Neural cell (in vitro differentiated cells): ENCODE measurements at regions not wholly inside any gene's neighbourhood (a gene's known extent, or its start where the extent isn't known, plus 50 kb on each side); places are given as distances from the start of the nearest gene placed in this dataset.

Experiments
- H2AFZ ChIP-seq: fragments of 200-600, 300-800 bp; sonication (generic), shearing (Covaris generic); 2 replicates; pipeline ENCODE4 v1.6.0; 2014; ENCODE audit warnings: low read depth, mild to moderate bottlenecking, antibody characterized with exemption, low read length, moderate library complexity
- H3F3A ChIP-seq: fragments of 200-600 bp; shearing (Covaris generic); 2 replicates; pipeline ENCODE4 v1.6.1; 2016; ENCODE audit warnings: mild to moderate bottlenecking, moderate library complexity, mixed read lengths, antibody characterized with exemption, low read length; ENCODE audit not compliant: insufficient read depth, poor library complexity, severe bottlenecking
- H3K27ac ChIP-seq: fragments of 200-600, 300-800 bp; sonication (generic), shearing (Covaris generic); 2 replicates; pipeline ENCODE4 v1.5.1; 2014; ENCODE audit warnings: mild to moderate bottlenecking, low read length, moderate library complexity
- H3K27me3 ChIP-seq: fragments of 300-800, 200-600 bp; sonication (generic), shearing (Covaris generic); 2 replicates; pipeline ENCODE4 v1.6.0; 2014; ENCODE audit warnings: mild to moderate bottlenecking, low read depth, low read length, moderate library complexity; ENCODE audit not compliant: insufficient read depth
- H3K36me3 ChIP-seq: fragments of 300-800, 200-600 bp; sonication (generic), shearing (Covaris generic); 2 replicates; pipeline ENCODE4 v1.5.1; 2014; ENCODE audit warnings: mild to moderate bottlenecking, antibody characterized with exemption, low read length, moderate library complexity; ENCODE audit not compliant: insufficient read depth
- H3K4me2 ChIP-seq: fragments of 300-800, 200-600 bp; sonication (generic), shearing (Covaris generic); 2 replicates; pipeline ENCODE4 v1.6.0; 2014; ENCODE audit warnings: mild to moderate bottlenecking, low read length
- H3K4me3 ChIP-seq: fragments of 300-800, 200-600 bp; sonication (generic), shearing (Covaris generic); 2 replicates; pipeline ENCODE4 v1.5.1; 2014; ENCODE audit warnings: mild to moderate bottlenecking, low read length, moderate library complexity
- H3K79me2 ChIP-seq: fragments of 200-600 bp; shearing (Covaris generic); replicated peaks from 2 replicates; pipeline ENCODE4 v1.6.0; 2014; ENCODE audit warnings: mild to moderate bottlenecking, low read length, moderate library complexity; ENCODE audit not compliant: insufficient read depth
- H3K9ac ChIP-seq: fragments of 300-800, 200-600 bp; sonication (generic), shearing (Covaris generic); 2 replicates; pipeline ENCODE4 v1.6.1; 2016; ENCODE audit warnings: mild to moderate bottlenecking, low read length, mixed read lengths
- H3K9me2 ChIP-seq: fragments of 200-600 bp; shearing (Covaris generic); 2 replicates; pipeline ENCODE4 v1.6.1; 2016; ENCODE audit warnings: mild to moderate bottlenecking, low read length, mixed read lengths; ENCODE audit not compliant: insufficient read depth
- H3K9me3 ChIP-seq: fragments of 200-600, 300-800 bp; sonication (generic), shearing (Covaris generic); 2 replicates; pipeline ENCODE4 v1.6.1; 2016; ENCODE audit warnings: mild to moderate bottlenecking, mixed run types, low read length, moderate library complexity, mixed read lengths
- H4K20me1 ChIP-seq: fragments of 200-600 bp; shearing (Covaris generic); 2 replicates; pipeline ENCODE4 v1.6.1; 2016; ENCODE audit warnings: mild to moderate bottlenecking, mixed run types; ENCODE audit not compliant: insufficient read depth
- EP300 ChIP-seq: fragments of 450-650 bp; conservative IDR thresholded peaks from 2 replicates; pipeline ENCODE4 v1.6.1; 2014; ENCODE audit warnings: antibody characterized with exemption, mild to moderate bottlenecking, moderate library complexity; ENCODE audit not compliant: poor library complexity, severe bottlenecking
- EZH2 ChIP-seq: fragments of 200-600, 300-800 bp; shearing (Covaris generic), sonication (generic); IDR thresholded peaks from 2 replicates; pipeline ENCODE4 v1.6.1; 2014; ENCODE audit warnings: antibody characterized with exemption, low read length, borderline replicate concordance, mild to moderate bottlenecking; ENCODE audit not compliant: insufficient read depth, poor library complexity, severe bottlenecking
- MXI1 ChIP-seq: fragments of 450-650 bp; conservative IDR thresholded peaks from 2 replicates; pipeline ENCODE4 v1.6.1; 2014; ENCODE audit warnings: antibody characterized with exemption, mild to moderate bottlenecking; ENCODE audit not compliant: poor library complexity, severe bottlenecking
- POLR2AphosphoS5 ChIP-seq: IDR thresholded peaks from 2 replicates; pipeline ENCODE4 v1.6.1; 2012
- RAD21 ChIP-seq: fragments of 450-650 bp; conservative IDR thresholded peaks from 2 replicates; pipeline ENCODE4 v1.6.1; 2014; ENCODE audit warnings: antibody characterized with exemption, mild to moderate bottlenecking, moderate library complexity
- SMC3 ChIP-seq: fragments of 450-650 bp; conservative IDR thresholded peaks from 2 replicates; pipeline ENCODE4 v1.6.1; 2014; ENCODE audit warnings: antibody characterized with exemption, mild to moderate bottlenecking, moderate library complexity; ENCODE audit not compliant: poor library complexity
- TAF1 ChIP-seq: IDR thresholded peaks from 2 replicates; pipeline ENCODE4 v1.6.1; 2012; ENCODE audit warnings: low read depth
- TF ChIP-seq, protein P1 (sequence below): IDR thresholded peaks from 2 replicates; pipeline ENCODE4 v1.6.1; 2012; ENCODE audit warnings: borderline replicate concordance
- TF ChIP-seq, protein P2 (sequence below): fragments of 450-650 bp; IDR thresholded peaks from 2 replicates; pipeline ENCODE4 v1.5.1; 2014; ENCODE audit warnings: antibody characterized with exemption, mild to moderate bottlenecking, moderate library complexity; ENCODE audit not compliant: poor library complexity, severe bottlenecking

DNA sequence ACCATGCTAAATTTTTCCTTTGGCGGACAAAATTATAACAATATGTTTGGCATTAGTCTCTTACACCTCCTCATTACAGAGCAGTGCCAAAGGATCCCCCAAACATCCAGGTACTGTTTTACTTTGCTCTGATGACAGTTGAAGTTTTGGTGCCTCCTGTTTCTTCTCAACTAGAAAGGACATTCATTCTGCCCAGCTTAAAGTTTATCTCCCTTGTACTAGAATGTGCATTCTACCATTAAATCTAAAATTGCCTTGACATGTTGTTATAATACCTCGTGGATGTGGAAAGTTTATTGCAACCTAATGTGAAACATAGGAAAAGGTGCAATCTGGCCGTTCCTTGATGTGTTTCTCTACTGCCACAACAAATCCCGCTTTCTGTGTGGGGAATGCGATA, 173.4 kb downstream of the KITLG start (continued):
- TF ChIP-seq SMC3 (no peak), RAD21 (no peak)

DNA sequence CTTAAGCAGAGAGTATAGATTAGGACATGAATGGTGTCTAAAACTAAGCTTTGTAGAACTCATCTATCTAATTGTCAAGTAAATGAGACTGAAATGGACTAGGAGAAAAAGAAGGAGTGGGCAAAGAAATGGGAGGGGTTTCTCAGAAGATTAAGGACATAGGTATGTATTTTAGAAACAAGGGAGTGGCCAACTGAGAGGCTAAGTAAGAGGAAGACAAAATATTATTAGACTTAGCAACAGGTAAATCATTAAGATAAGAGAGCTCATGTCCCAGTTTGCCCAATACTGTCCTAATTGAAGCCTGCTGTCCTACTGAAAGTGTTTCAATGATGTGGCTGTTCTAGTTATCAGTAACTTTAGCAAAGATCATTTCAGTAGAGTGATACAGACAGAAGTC, 171.4 kb downstream of the KITLG start:
- no peaks in the 10 kb centered on the region for H3K36me3 ChIP-seq
- H3K27ac ChIP-seq = no peak overlapping the region
- no peaks in the 10 kb centered on the region for H3K9me2 ChIP-seq
- H4K20me1 ChIP-seq = no peaks in the 10 kb centered on the region
- TF ChIP-seq, protein P1, sequence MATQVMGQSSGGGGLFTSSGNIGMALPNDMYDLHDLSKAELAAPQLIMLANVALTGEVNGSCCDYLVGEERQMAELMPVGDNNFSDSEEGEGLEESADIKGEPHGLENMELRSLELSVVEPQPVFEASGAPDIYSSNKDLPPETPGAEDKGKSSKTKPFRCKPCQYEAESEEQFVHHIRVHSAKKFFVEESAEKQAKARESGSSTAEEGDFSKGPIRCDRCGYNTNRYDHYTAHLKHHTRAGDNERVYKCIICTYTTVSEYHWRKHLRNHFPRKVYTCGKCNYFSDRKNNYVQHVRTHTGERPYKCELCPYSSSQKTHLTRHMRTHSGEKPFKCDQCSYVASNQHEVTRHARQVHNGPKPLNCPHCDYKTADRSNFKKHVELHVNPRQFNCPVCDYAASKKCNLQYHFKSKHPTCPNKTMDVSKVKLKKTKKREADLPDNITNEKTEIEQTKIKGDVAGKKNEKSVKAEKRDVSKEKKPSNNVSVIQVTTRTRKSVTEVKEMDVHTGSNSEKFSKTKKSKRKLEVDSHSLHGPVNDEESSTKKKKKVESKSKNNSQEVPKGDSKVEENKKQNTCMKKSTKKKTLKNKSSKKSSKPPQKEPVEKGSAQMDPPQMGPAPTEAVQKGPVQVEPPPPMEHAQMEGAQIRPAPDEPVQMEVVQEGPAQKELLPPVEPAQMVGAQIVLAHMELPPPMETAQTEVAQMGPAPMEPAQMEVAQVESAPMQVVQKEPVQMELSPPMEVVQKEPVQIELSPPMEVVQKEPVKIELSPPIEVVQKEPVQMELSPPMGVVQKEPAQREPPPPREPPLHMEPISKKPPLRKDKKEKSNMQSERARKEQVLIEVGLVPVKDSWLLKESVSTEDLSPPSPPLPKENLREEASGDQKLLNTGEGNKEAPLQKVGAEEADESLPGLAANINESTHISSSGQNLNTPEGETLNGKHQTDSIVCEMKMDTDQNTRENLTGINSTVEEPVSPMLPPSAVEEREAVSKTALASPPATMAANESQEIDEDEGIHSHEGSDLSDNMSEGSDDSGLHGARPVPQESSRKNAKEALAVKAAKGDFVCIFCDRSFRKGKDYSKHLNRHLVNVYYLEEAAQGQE = no peak
- TF ChIP-seq, protein P2, sequence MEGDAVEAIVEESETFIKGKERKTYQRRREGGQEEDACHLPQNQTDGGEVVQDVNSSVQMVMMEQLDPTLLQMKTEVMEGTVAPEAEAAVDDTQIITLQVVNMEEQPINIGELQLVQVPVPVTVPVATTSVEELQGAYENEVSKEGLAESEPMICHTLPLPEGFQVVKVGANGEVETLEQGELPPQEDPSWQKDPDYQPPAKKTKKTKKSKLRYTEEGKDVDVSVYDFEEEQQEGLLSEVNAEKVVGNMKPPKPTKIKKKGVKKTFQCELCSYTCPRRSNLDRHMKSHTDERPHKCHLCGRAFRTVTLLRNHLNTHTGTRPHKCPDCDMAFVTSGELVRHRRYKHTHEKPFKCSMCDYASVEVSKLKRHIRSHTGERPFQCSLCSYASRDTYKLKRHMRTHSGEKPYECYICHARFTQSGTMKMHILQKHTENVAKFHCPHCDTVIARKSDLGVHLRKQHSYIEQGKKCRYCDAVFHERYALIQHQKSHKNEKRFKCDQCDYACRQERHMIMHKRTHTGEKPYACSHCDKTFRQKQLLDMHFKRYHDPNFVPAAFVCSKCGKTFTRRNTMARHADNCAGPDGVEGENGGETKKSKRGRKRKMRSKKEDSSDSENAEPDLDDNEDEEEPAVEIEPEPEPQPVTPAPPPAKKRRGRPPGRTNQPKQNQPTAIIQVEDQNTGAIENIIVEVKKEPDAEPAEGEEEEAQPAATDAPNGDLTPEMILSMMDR = no peak
- TF ChIP-seq MXI1 = no peak
- no peak for TF ChIP-seq RAD21
- TF ChIP-seq EP300 = no peak
- no peak for TF ChIP-seq TAF1
- no peak for TF ChIP-seq EZH2
- TF ChIP-seq POLR2AphosphoS5 = no peak
- TF ChIP-seq SMC3 = no peak
- no peaks in the 10 kb centered on the region for H3K27me3 ChIP-seq
- no peak overlapping the region for H3K9ac ChIP-seq
- H3K9me3 ChIP-seq = no peaks in the 10 kb centered on the region
- no peaks in the 10 kb centered on the region for H3K79me2 ChIP-seq
- H3F3A ChIP-seq = no peaks in the 10 kb centered on the region
- H2AFZ ChIP-seq = no peak overlapping the region
- no peak overlapping the region for H3K4me2 ChIP-seq
- H3K4me3 ChIP-seq = no peak overlapping the region

DNA sequence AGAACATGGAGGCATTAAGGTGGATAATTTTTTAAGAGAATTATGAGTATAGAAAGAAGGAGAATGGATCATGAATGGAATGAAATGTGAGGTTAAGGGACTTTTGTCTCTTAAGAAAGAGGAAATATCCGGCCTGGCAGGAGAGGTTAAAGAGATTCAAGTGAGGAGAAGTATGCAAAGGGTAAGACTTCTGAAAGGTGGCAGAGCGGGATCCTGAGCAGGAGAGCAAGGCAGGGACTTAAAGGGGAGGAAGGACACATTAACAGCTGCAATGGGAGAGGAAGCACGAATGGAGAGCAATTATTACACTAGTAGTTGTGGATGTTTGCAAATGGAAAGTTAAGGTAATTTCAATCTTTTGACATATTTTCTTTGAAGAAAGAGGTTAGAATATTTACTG, 171.0 kb downstream of the KITLG start:
- Histone ChIP-seq H4K20me1 (no peaks in the 10 kb centered on the region), H3K9ac (no peak overlapping the region), H3K36me3 (no peaks in the 10 kb centered on the region), H3K27me3 (no peaks in the 10 kb centered on the region), H3K79me2 (no peaks in the 10 kb centered on the region), H3K27ac (no peak overlapping the region), H3K9me3 (no peaks in the 10 kb centered on the region), H3K4me3 (no peak overlapping the region), H3K9me2 (no peaks in the 10 kb centered on the region), H3K4me2 (no peak overlapping the region), H2AFZ (no peak overlapping the region), H3F3A (no peaks in the 10 kb centered on the region)
- no peak for TF ChIP-seq RAD21
